Panc1 (cell line): ENCODE measurements at regions not wholly inside any gene's neighbourhood (a gene's known extent, or its start where the extent isn't known, plus 50 kb on each side); places are given as distances from the start of the nearest gene placed in this dataset.

ENCODE experiments used
- SIN3A ChIP-seq: IDR thresholded peaks from 2 replicates; pipeline ENCODE4 v1.6.1; 2012; ENCODE audit warnings: low read depth, mild to moderate bottlenecking, low read length, moderate library complexity, borderline replicate concordance; ENCODE audit not compliant: insufficient read depth
- TF ChIP-seq, protein P1 (sequence below): fragments of 450-650 bp; IDR thresholded peaks from 2 replicates; pipeline ENCODE4 v1.5.1; 2017; ENCODE audit warnings: mild to moderate bottlenecking

DNA sequence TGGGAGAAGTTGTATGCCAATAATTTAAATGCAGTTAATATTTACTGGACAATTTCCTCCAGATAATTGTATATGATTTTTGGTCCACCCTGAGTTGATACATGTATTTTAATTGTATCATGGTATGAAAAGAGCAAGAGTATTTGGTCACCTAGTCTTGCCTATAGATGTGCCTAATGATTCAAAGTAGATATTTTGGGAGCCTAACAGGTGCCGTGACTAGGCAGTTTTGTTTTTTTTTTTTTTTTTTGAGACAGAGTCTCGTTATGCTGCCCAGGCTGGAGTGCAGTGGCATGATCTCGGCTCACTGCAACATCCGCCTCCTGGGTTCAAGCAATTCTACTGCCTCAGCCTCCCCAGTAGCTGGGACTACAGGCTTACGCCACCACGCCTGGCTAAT is 59.3 kb upstream of the ATRNL1 start:
- TF ChIP-seq, protein P1, sequence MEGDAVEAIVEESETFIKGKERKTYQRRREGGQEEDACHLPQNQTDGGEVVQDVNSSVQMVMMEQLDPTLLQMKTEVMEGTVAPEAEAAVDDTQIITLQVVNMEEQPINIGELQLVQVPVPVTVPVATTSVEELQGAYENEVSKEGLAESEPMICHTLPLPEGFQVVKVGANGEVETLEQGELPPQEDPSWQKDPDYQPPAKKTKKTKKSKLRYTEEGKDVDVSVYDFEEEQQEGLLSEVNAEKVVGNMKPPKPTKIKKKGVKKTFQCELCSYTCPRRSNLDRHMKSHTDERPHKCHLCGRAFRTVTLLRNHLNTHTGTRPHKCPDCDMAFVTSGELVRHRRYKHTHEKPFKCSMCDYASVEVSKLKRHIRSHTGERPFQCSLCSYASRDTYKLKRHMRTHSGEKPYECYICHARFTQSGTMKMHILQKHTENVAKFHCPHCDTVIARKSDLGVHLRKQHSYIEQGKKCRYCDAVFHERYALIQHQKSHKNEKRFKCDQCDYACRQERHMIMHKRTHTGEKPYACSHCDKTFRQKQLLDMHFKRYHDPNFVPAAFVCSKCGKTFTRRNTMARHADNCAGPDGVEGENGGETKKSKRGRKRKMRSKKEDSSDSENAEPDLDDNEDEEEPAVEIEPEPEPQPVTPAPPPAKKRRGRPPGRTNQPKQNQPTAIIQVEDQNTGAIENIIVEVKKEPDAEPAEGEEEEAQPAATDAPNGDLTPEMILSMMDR = no peak
- TF ChIP-seq SIN3A = no peak
